GM23338 (cell line): ENCODE measurements at regions not wholly inside any gene's neighbourhood (a gene's known extent, or its start where the extent isn't known, plus 50 kb on each side); places are given as distances from the start of the nearest gene placed in this dataset.

Experiments used
- ATAC-seq: fragments of 200-7000 bp; cut with Tn5 transposase; 3 replicates; pipeline ENCODE4 v1.9.1; 2020
- DNase-seq: peaks from one replicate; pipeline ENCODE4 v3.0.0-alpha.2; 2015; ENCODE audit warnings: low spot score
- H2AFZ ChIP-seq: fragments of 200-600 bp; sonication (generic); 2 replicates; pipeline ENCODE4 v1.8.0; 2016; ENCODE audit warnings: antibody characterized with exemption, mild to moderate bottlenecking, moderate library complexity
- H3F3A ChIP-seq: fragments of 200-600 bp; sonication (generic); replicated peaks from 2 replicates; pipeline ENCODE4 v1.8.0; 2017; ENCODE audit warnings: antibody characterized with exemption, mixed run types, low read depth
- H3K27ac ChIP-seq: fragments of 200-600 bp; sonication (generic); 2 replicates; pipeline ENCODE4 v1.6.1; 2016; ENCODE audit warnings: low read depth
- H3K27me3 ChIP-seq: fragments of 200-600 bp; sonication (generic); 2 replicates; pipeline ENCODE4 v1.8.0; 2016; ENCODE audit warnings: mild to moderate bottlenecking, mixed run types, moderate library complexity; ENCODE audit not compliant: insufficient read depth
- H3K36me3 ChIP-seq: fragments of 200-600 bp; sonication (generic); 2 replicates; pipeline ENCODE4 v1.8.0; 2016; ENCODE audit warnings: mild to moderate bottlenecking; ENCODE audit not compliant: insufficient read depth
- H3K4me1 ChIP-seq: fragments of 200-600 bp; sonication (generic); 2 replicates; pipeline ENCODE4 v1.8.0; 2016; ENCODE audit warnings: mild to moderate bottlenecking, moderate library complexity; ENCODE audit not compliant: insufficient read depth
- H3K4me2 ChIP-seq: fragments of 200-600 bp; sonication (generic); 2 replicates; pipeline ENCODE4 v1.7.1; 2017; ENCODE audit warnings: mixed run types
- H3K4me3 ChIP-seq: fragments of 200-600 bp; sonication (generic); 2 replicates; pipeline ENCODE4 v1.6.1; 2016; ENCODE audit warnings: mixed run types
- H3K79me2 ChIP-seq: fragments of 200-600 bp; sonication (generic); replicated peaks from 2 replicates; pipeline ENCODE4 v1.8.0; 2017; ENCODE audit warnings: mild to moderate bottlenecking; ENCODE audit not compliant: insufficient read depth
- H3K9me2 ChIP-seq: fragments of 200-600 bp; sonication (generic); 2 replicates; pipeline ENCODE4 v1.8.0; 2017; ENCODE audit not compliant: insufficient read depth
- H4K20me1 ChIP-seq: fragments of 200-600 bp; sonication (generic); replicated peaks from 2 replicates; pipeline ENCODE4 v1.8.0; 2017; ENCODE audit warnings: mild to moderate bottlenecking; ENCODE audit not compliant: insufficient read depth
- H3K27ac Mint-ChIP-seq: 2 replicates; pipeline ENCODE4 v1.8.0; 2020; ENCODE audit warnings: inconsistent platforms, mild to moderate bottlenecking, moderate library complexity, mixed read lengths
- H3K27me3 Mint-ChIP-seq: 3 replicates; pipeline ENCODE4 v1.8.0; 2022; ENCODE audit warnings: low read depth, mild to moderate bottlenecking, moderate library complexity, mixed read lengths, inconsistent platforms; ENCODE audit not compliant: insufficient read depth, poor library complexity
- H3K36me3 Mint-ChIP-seq: 3 replicates; pipeline ENCODE4 v1.8.0; 2021; ENCODE audit warnings: low read depth, mild to moderate bottlenecking, inconsistent platforms, moderate library complexity, mixed read lengths
- H3K4me1 Mint-ChIP-seq: 3 replicates; pipeline ENCODE4 v1.8.0; 2020; ENCODE audit warnings: mild to moderate bottlenecking, inconsistent platforms, mixed read lengths
- H3K4me3 Mint-ChIP-seq: 3 replicates; pipeline ENCODE4 v1.8.0; 2021; ENCODE audit warnings: moderate library complexity, mild to moderate bottlenecking, inconsistent platforms, mixed read lengths
- H3K9me3 Mint-ChIP-seq: 3 replicates; pipeline ENCODE4 v1.8.0; 2020; ENCODE audit warnings: moderate library complexity, mild to moderate bottlenecking, inconsistent platforms, mixed read lengths
- CREB1 ChIP-seq: fragments of 250-450 bp; sonication (Bioruptor Pico); IDR thresholded peaks from 2 replicates; pipeline ENCODE4 v1.5.0; 2020; ENCODE audit warnings: low read depth, mild to moderate bottlenecking, moderate library complexity
- CTCF ChIP-seq, 2 experiments: fragments of 200-600 bp in 1 of 2; sonication (generic) in 1 of 2; conservative IDR thresholded peaks; 2 replicates each; pipeline versions ENCODE4 v1.5.1 to v1.6.1; 2016 to 2017; ENCODE audit warnings: antibody characterized with exemption in 2 of 2, low read depth in 2 of 2, mild to moderate bottlenecking in 2 of 2, moderate library complexity in 1 of 2
- ETS1 ChIP-seq: IDR thresholded peaks from 2 replicates; pipeline ENCODE4 v1.6.1; 2016; ENCODE audit warnings: antibody characterized with exemption
- JUNB ChIP-seq: IDR thresholded peaks from one replicate; pipeline ENCODE4 v1.6.1; 2016; ENCODE audit warnings: antibody characterized with exemption; ENCODE audit not compliant: unreplicated experiment
- NANOG ChIP-seq: IDR thresholded peaks from 2 replicates; pipeline ENCODE4 v1.6.1; 2016; ENCODE audit warnings: antibody characterized with exemption, borderline replicate concordance
- POLR2AphosphoS5 ChIP-seq: IDR thresholded peaks from 2 replicates; pipeline ENCODE4 v1.6.1; 2016; ENCODE audit warnings: antibody characterized with exemption, low read depth
- STAT1 ChIP-seq: IDR thresholded peaks from one replicate; pipeline ENCODE4 v1.6.1; 2016; ENCODE audit warnings: antibody characterized with exemption; ENCODE audit not compliant: unreplicated experiment
- ZNF114 ChIP-seq: fragments of 250-450 bp; sonication (Bioruptor Pico); IDR thresholded peaks from 2 replicates; pipeline ENCODE4 v1.5.0; 2020; ENCODE audit warnings: mild to moderate bottlenecking, moderate library complexity
- ZNF331 ChIP-seq: fragments of 250-450 bp; sonication (Bioruptor Pico); IDR thresholded peaks from 2 replicates; pipeline ENCODE4 v1.5.0; 2020; ENCODE audit warnings: low read depth, mild to moderate bottlenecking, moderate library complexity

- no peak overlapping the region for H3K4me3 ChIP-seq
- Mint-ChIP-seq H3K9me3 (peaks cover 2% of the 10 kb centered on the region; the same call in 1 of the 3 replicates), H3K4me3 (no peak overlapping the region), H3K27me3 (peaks cover 2% of the 10 kb centered on the region), H3K27ac (no peak overlapping the region), H3K36me3 (no peaks in the 10 kb centered on the region), H3K4me1 (no peaks in the 10 kb centered on the region)
- no peak overlapping the region for H2AFZ ChIP-seq
- no peak for ATAC-seq
- H3K36me3 ChIP-seq: no peaks in the 10 kb centered on the region
- no peak overlapping the region for H3K4me2 ChIP-seq
- no peak overlapping the region for H3K27ac ChIP-seq
- TF ChIP-seq STAT1 (no peak), CTCF (conservative IDR thresholded peaks at IDR 0.05; ENCODE audit: low read depth in 2 of 2) (no peak), ETS1 (no peak)
- no peaks in the 10 kb centered on the region for H3K4me1 ChIP-seq
- H3F3A ChIP-seq: no peaks in the 10 kb centered on the region
- no peaks in the 10 kb centered on the region for H3K27me3 ChIP-seq
- H4K20me1 ChIP-seq: no peaks in the 10 kb centered on the region
- no peaks in the 10 kb centered on the region for H3K79me2 ChIP-seq
- no peak for DNase-seq
- 0 out of 2 replicates have a peak, but pooled peaks cover 3% of the 10 kb centered on the region for H3K9me2 ChIP-seq
Observed at GRCh38 chr12:63403256-63403655, 252.3 kb upstream of the AVPR1A start.

GRCh38 chr12:63400718-63401117, 249.7 kb upstream of the AVPR1A start:
- no peaks in the 10 kb centered on the region for H3K4me1 Mint-ChIP-seq
- Histone ChIP-seq H3K79me2 (no peaks in the 10 kb centered on the region), H3F3A (no peaks in the 10 kb centered on the region), H2AFZ (no peak overlapping the region), H3K4me2 (no peak overlapping the region), H3K4me1 (no peaks in the 10 kb centered on the region), H3K9me2 (no peaks in the 10 kb centered on the region), H3K27ac (no peak overlapping the region), H3K36me3 (no peaks in the 10 kb centered on the region), H4K20me1 (no peaks in the 10 kb centered on the region), H3K27me3 (no peaks in the 10 kb centered on the region), H3K4me3 (no peak overlapping the region)
- H3K9me3 Mint-ChIP-seq: peaks cover 2% of the 10 kb centered on the region; the same call in 1 of the 3 replicates
- no peak overlapping the region for H3K27ac Mint-ChIP-seq
- no peaks in the 10 kb centered on the region for H3K36me3 Mint-ChIP-seq
- DNase-seq: no peak
- H3K27me3 Mint-ChIP-seq: peaks cover 3% of the 10 kb centered on the region
- TF ChIP-seq CTCF (conservative IDR thresholded peaks at IDR 0.05; ENCODE audit: low read depth in 2 of 2): no peak
- TF ChIP-seq JUNB: no peak
- ATAC-seq: no peak
- no peak overlapping the region for H3K4me3 Mint-ChIP-seq

GRCh38 chr12:63400318-63400717, 249.3 kb upstream of the AVPR1A start:
- Mint-ChIP-seq H3K9me3 (peaks cover 2% of the 10 kb centered on the region; the same call in 1 of the 3 replicates), H3K36me3 (no peaks in the 10 kb centered on the region), H3K27ac (no peak overlapping the region), H3K27me3 (peaks cover 2% of the 10 kb centered on the region), H3K4me3 (no peak overlapping the region), H3K4me1 (no peaks in the 10 kb centered on the region)
- H2AFZ ChIP-seq: no peak overlapping the region
- H3K4me1 ChIP-seq: no peaks in the 10 kb centered on the region
- no peak for ATAC-seq
- no peaks in the 10 kb centered on the region for H4K20me1 ChIP-seq
- no peaks in the 10 kb centered on the region for H3F3A ChIP-seq
- no peaks in the 10 kb centered on the region for H3K9me2 ChIP-seq
- H3K4me3 ChIP-seq: no peak overlapping the region
- DNase-seq: no peak
- H3K27me3 ChIP-seq: no peaks in the 10 kb centered on the region
- H3K27ac ChIP-seq: no peak overlapping the region
- no peaks in the 10 kb centered on the region for H3K36me3 ChIP-seq
- H3K4me2 ChIP-seq: no peak overlapping the region
- no peaks in the 10 kb centered on the region for H3K79me2 ChIP-seq
- no peak for TF ChIP-seq STAT1
- TF ChIP-seq ZNF114 (CRISPR knock-in tag): no peak
- no peak for TF ChIP-seq NANOG
- TF ChIP-seq ETS1: no peak
- TF ChIP-seq CTCF (conservative IDR thresholded peaks at IDR 0.05; ENCODE audit: low read depth in 2 of 2): no peak
- TF ChIP-seq ZNF331: no peak
- no peak for TF ChIP-seq POLR2AphosphoS5
- TF ChIP-seq CREB1 (CRISPR knock-in tag): no peak
- no peak for TF ChIP-seq JUNB
